Upper lobe of left lung (tissue), 6 donors: ENCODE measurements at regions not wholly inside any gene's neighbourhood (a gene's known extent, or its start where the extent isn't known, plus 50 kb on each side); places are given as distances from the start of the nearest gene placed in this dataset.

Experiments used
- ATAC-seq, 2 donors: fragments of 200-7000 bp; cut with Tn5 transposase; one replicate each; pipeline ENCODE4 v1.9.1; 2022; ENCODE audit warnings: mild to moderate bottlenecking in 2 of 2, moderate library complexity in 2 of 2; ENCODE audit not compliant: low FRiP score in 2 of 2
- DNase-seq, 2 donors: peaks; one replicate each; pipeline ENCODE4 v3.0.0-alpha.2; 2019 to 2020
- H3K27ac ChIP-seq, 4 donors: fragments of 200-600 bp; sonication (generic); one replicate each; pipeline ENCODE4 v1.5.1; 2016 to 2019
- H3K27me3 ChIP-seq, 4 donors: fragments of 200-600 bp; sonication (generic); one replicate each; pipeline ENCODE4 v1.5.1; 2017 to 2019
- H3K36me3 ChIP-seq, 4 donors: fragments of 200-600 bp; sonication (generic); one replicate each; pipeline ENCODE4 v1.5.1; 2016 to 2019
- H3K4me1 ChIP-seq, 4 donors: fragments of 200-600 bp; sonication (generic); one replicate each; pipeline ENCODE4 v1.5.1; 2018 to 2019
- H3K4me3 ChIP-seq, 4 donors: fragments of 200-600 bp; sonication (generic); one replicate each; pipeline ENCODE4 v1.5.1; 2017 to 2019; ENCODE audit warnings: mild to moderate bottlenecking in 2 of 4, moderate library complexity in 1 of 4
- H3K9me3 ChIP-seq, 4 donors: fragments of 200-600 bp; sonication (generic); one replicate each; pipeline ENCODE4 v1.5.1; 2018 to 2019
- CTCF ChIP-seq, 6 experiments: fragments of 450-650 bp in 4 of 6; fragments of 200-600 bp in 2 of 6; sonication (generic) in 2 of 6; IDR thresholded peaks; one replicate each; pipeline ENCODE4 v1.5.1; 2016 to 2019; ENCODE audit warnings: antibody characterized with exemption in 6 of 6
- EP300 ChIP-seq, 4 donors: sonication (generic); formaldehyde crosslinking; IDR thresholded peaks; one replicate each; pipeline ENCODE4 v1.5.1; 2017; ENCODE audit warnings: antibody characterized with exemption in 4 of 4, control low read depth in 2 of 4
- POLR2A ChIP-seq, 4 donors: fragments of 450-650 bp; IDR thresholded peaks; one replicate each; pipeline ENCODE4 v1.5.1; 2016 to 2017; ENCODE audit warnings: antibody characterized with exemption in 4 of 4, mild to moderate bottlenecking in 2 of 4
- POLR2AphosphoS5 ChIP-seq, 2 donors: sonication (generic); formaldehyde crosslinking; IDR thresholded peaks; one replicate each; pipeline ENCODE4 v1.5.1; 2017; ENCODE audit warnings: antibody characterized with exemption in 2 of 2
- WGBS, 2 donors: methylation state at CpG; one replicate each; pipeline ENCODE4 v1.1.5; 2017 to 2018; 5-methylcytosine and 5-hydroxymethylcytosine counted together
- donor health status: DM: no; HTN: no; CAD: no; lungs with moderate emphysema.
- donor health status: DM: no; HTN: yes; CAD: no; lungs with severe emphysema.

- Histone ChIP-seq H3K9me3 (no peaks in the 10 kb centered on the region), H3K36me3 (no peaks in the 10 kb centered on the region), H3K4me1 (no peaks in the 10 kb centered on the region), H3K27me3 (no peaks in the 10 kb centered on the region), H3K4me3 (no peak overlapping the region), H3K27ac (no peak overlapping the region)
- TF ChIP-seq CTCF (IDR thresholded peaks at IDR 0.05), result no peak
- no peak for TF ChIP-seq EP300 (IDR thresholded peaks at IDR 0.05)
- DNase-seq (no peak), ATAC-seq (no peak)
- 84 to 87% methylated on average over 3 of the region's 3 CpGs for WGBS, 2 donors
Measured at GRCh38 chr7:148484486-148484885, 106.1 kb upstream of the C7orf33 start.

- Histone ChIP-seq H3K4me3 (no peak overlapping the region), H3K9me3 (no peaks in the 10 kb centered on the region), H3K4me1 (no peaks in the 10 kb centered on the region), H3K27ac (no peak overlapping the region), H3K36me3 (no peaks in the 10 kb centered on the region), H3K27me3 (no peaks in the 10 kb centered on the region)
- no peak for DNase-seq
- TF ChIP-seq EP300 (IDR thresholded peaks at IDR 0.05) (no peak), POLR2AphosphoS5 (IDR thresholded peaks at IDR 0.05) (no peak), CTCF (IDR thresholded peaks at IDR 0.05) (no peak), POLR2A (IDR thresholded peaks at IDR 0.05) (no peak)
- WGBS, 2 donors, result 57 to 71% methylated on average over 3 of the region's 3 CpGs
- no peak for ATAC-seq
Measured at GRCh38 chr7:148485618-148486017, 104.9 kb upstream of the C7orf33 start.

GRCh38 chr7:148486937-148487336, 103.6 kb upstream of the C7orf33 start:
- Histone ChIP-seq H3K36me3 (no peaks in the 10 kb centered on the region), H3K27ac (no peak overlapping the region), H3K9me3 (no peaks in the 10 kb centered on the region), H3K27me3 (no peaks in the 10 kb centered on the region), H3K4me1 (no peaks in the 10 kb centered on the region), H3K4me3 (no peak overlapping the region)
- 93 to 99% methylated on average over 7 of the region's 7 CpGs for WGBS, 2 donors
- no peak for ATAC-seq
- TF ChIP-seq POLR2A (IDR thresholded peaks at IDR 0.05) (no peak), EP300 (IDR thresholded peaks at IDR 0.05) (no peak), POLR2AphosphoS5 (IDR thresholded peaks at IDR 0.05) (no peak), CTCF (IDR thresholded peaks at IDR 0.05) (no peak)
- DNase-seq, result no peak

GRCh38 chr7:148487912-148488311, 102.7 kb upstream of the C7orf33 start:
- Histone ChIP-seq H3K36me3 (no peaks in the 10 kb centered on the region), H3K27me3 (no peaks in the 10 kb centered on the region), H3K4me3 (no peak overlapping the region), H3K9me3 (peaks cover 0 to 4% (median 0%) of the 10 kb centered on the region in 4 donors), H3K4me1 (no peaks in the 10 kb centered on the region), H3K27ac (no peak overlapping the region)
- TF ChIP-seq EP300 (IDR thresholded peaks at IDR 0.05) (no peak), POLR2AphosphoS5 (IDR thresholded peaks at IDR 0.05) (no peak)
- DNase-seq, result no peak
- WGBS, 2 donors, result 71 to 81% methylated on average over 4 of the region's 4 CpGs
- ATAC-seq, result no peak

- TF ChIP-seq EP300 (IDR thresholded peaks at IDR 0.05) (no peak), CTCF (IDR thresholded peaks at IDR 0.05) (no peak), POLR2A (IDR thresholded peaks at IDR 0.05) (no peak), POLR2AphosphoS5 (IDR thresholded peaks at IDR 0.05) (no peak)
- H3K27ac ChIP-seq, result no peak overlapping the region
- 68 to 74% methylated on average over 6 of the region's 6 CpGs for WGBS, 2 donors
Measured at GRCh38 chr7:148489678-148490077, 100.9 kb upstream of the C7orf33 start.

More at GRCh38 chr7:148489678-148490077, 100.9 kb upstream of the C7orf33 start:
- peaks cover 0 to 4% (median 0%) of the 10 kb centered on the region in 4 donors for H3K9me3 ChIP-seq
- H3K4me1 ChIP-seq, result no peaks in the 10 kb centered on the region
- ATAC-seq (no peak), DNase-seq (no peak)
- no peak overlapping the region for H3K4me3 ChIP-seq
- no peaks in the 10 kb centered on the region for H3K36me3 ChIP-seq
- H3K27me3 ChIP-seq, result no peaks in the 10 kb centered on the region
